ENCODE measurements at regions not wholly inside any gene's neighbourhood (a gene's known extent, or its start where the extent isn't known, plus 50 kb on each side); places are given as distances from the start of the nearest gene placed in this dataset.
A peak's percentile ranks its signal among the peaks of the same experiment; 100 is the strongest.
"Not testable (repeated sequence)": the region's sequence is repeated elsewhere in the genome, so short reads cannot be mapped to it uniquely, and the experiment has no call there.

- no peak for DNase-seq
Observed at GRCh38 chrX:44096666-44097065, 123.5 kb upstream of the NDP start.

GRCh38 chrX:44094821-44095530 lies 121.8 kb upstream of the NDP start:
- no peak for DNase-seq

GRCh38 chrX:44093431-44093830 lies 120.2 kb upstream of the NDP start:
- DNase-seq: no peak

GRCh38 chrX:44092778-44093177 lies 119.6 kb upstream of the NDP start:
- no peak for DNase-seq

- DNase-seq: no peak
Observed at GRCh38 chrX:44088510-44089144, 115.4 kb upstream of the NDP start.

- DNase-seq: no peak
Observed at GRCh38 chrX:44085209-44085608, 112.0 kb upstream of the NDP start.

- no peak for DNase-seq
Observed at GRCh38 chrX:44082829-44083228, 109.6 kb upstream of the NDP start.

GRCh38 chrX:44080083-44080482 lies 106.9 kb upstream of the NDP start:
- DNase-seq: no peak

GRCh38 chrX:44072631-44073030 lies 99.4 kb upstream of the NDP start:
- DNase-seq: no peak

GRCh38 chrX:44071847-44072551 lies 98.8 kb upstream of the NDP start:
- DNase-seq: no peak

- no peak for DNase-seq
Observed at GRCh38 chrX:44071070-44071645, 98.0 kb upstream of the NDP start.

- DNase-seq: no peak
Observed at GRCh38 chrX:44068043-44068442, 94.9 kb upstream of the NDP start.

- DNase-seq: no peak
Observed at GRCh38 chrX:44063606-44064005, 90.4 kb upstream of the NDP start.

- peak; percentile 13 for DNase-seq
Observed at GRCh38 chrX:44062840-44063239, 89.7 kb upstream of the NDP start.

GRCh38 chrX:44061968-44062614 lies 88.9 kb upstream of the NDP start:
- no peak for DNase-seq

- DNase-seq: no peak
Observed at GRCh38 chrX:44060221-44060620, 87.0 kb upstream of the NDP start.

GRCh38 chrX:44058339-44058738 lies 85.1 kb upstream of the NDP start:
- DNase-seq: no peak

GRCh38 chrX:44055638-44056037 lies 82.4 kb upstream of the NDP start:
- DNase-seq: no peak

- peak; percentile 13 for DNase-seq
Observed at GRCh38 chrX:44054863-44055601, 81.8 kb upstream of the NDP start.

- DNase-seq: not testable (repeated sequence)
Observed at GRCh38 chrX:44045106-44045505, 71.9 kb upstream of the NDP start.

- DNase-seq: no peak
Observed at GRCh38 chrX:44043496-44043895, 70.3 kb upstream of the NDP start.

- DNase-seq: no peak
Observed at GRCh38 chrX:44042751-44043150, 69.6 kb upstream of the NDP start.

- DNase-seq: no peak
Observed at GRCh38 chrX:44042116-44042515, 68.9 kb upstream of the NDP start.

Measured in suppressor macrophage treated with lipopolysaccharide for 4 hours (primary cell).